HL-60 (cell line): ENCODE measurements at regions not wholly inside any gene's neighbourhood (a gene's known extent, or its start where the extent isn't known, plus 50 kb on each side); places are given as distances from the start of the nearest gene placed in this dataset.

Source experiments
- DNase-seq, 2 experiments: peaks; one replicate each; pipeline ENCODE4 v3.0.0-alpha.2; 2010 to 2020; ENCODE audit warnings: low read depth in 1 of 2, low spot score in 1 of 2
- H3K27ac ChIP-seq: fragments of 250-450 bp; sonication (Bioruptor Pico); replicated peaks from 2 replicates; pipeline ENCODE4 v1.5.1; 2020; ENCODE audit warnings: mild to moderate bottlenecking, moderate library complexity
- H3K27me3 ChIP-seq: fragments of 250-450 bp; sonication (Bioruptor Pico); 2 replicates; pipeline ENCODE4 v1.5.1; 2021; ENCODE audit warnings: mild to moderate bottlenecking, moderate library complexity; ENCODE audit not compliant: insufficient read depth, poor library complexity, severe bottlenecking
- H3K4me3 ChIP-seq: replicated peaks from 2 replicates; pipeline ENCODE4 v1.5.1; 2011; ENCODE audit warnings: mild to moderate bottlenecking, control low read depth, low read length; ENCODE audit not compliant: insufficient read depth
- CTCF ChIP-seq: IDR thresholded peaks from one replicate; pipeline ENCODE4 v1.5.1; 2011; ENCODE audit warnings: low read length, control low read depth, inconsistent platforms; ENCODE audit not compliant: insufficient read depth
- GABPA ChIP-seq: IDR thresholded peaks from 2 replicates; pipeline ENCODE4 v1.6.1; 2012; ENCODE audit warnings: low read depth
- POLR2AphosphoS5 ChIP-seq: IDR thresholded peaks from 2 replicates; pipeline ENCODE4 v1.6.1; 2012; ENCODE audit warnings: low read depth
- REST ChIP-seq: IDR thresholded peaks from 2 replicates; pipeline ENCODE4 v1.6.1; 2012; ENCODE audit warnings: low read depth; ENCODE audit not compliant: insufficient replicate concordance
- SPI1 ChIP-seq: IDR thresholded peaks from 2 replicates; pipeline ENCODE4 v1.6.1; 2012; ENCODE audit warnings: low read depth, mild to moderate bottlenecking, borderline replicate concordance

GRCh38 chr10:78451592-78451991 lies 417.9 kb downstream of the RPS24 start:
- H3K27ac ChIP-seq = no peak overlapping the region
- no peak for DNase-seq
- TF ChIP-seq GABPA (no peak), POLR2AphosphoS5 (no peak), CTCF (no peak), REST (no peak), SPI1 (no peak)
- no peak overlapping the region for H3K4me3 ChIP-seq
- no peaks in the 10 kb centered on the region for H3K27me3 ChIP-seq

- no peak for DNase-seq
- H3K27me3 ChIP-seq = no peaks in the 10 kb centered on the region
- no peak overlapping the region for H3K4me3 ChIP-seq
- no peak overlapping the region for H3K27ac ChIP-seq
- TF ChIP-seq REST = no peak
- no peak for TF ChIP-seq POLR2AphosphoS5
- TF ChIP-seq CTCF = no peak
- TF ChIP-seq GABPA = no peak
- no peak for TF ChIP-seq SPI1
Observed at GRCh38 chr10:78454123-78454645, 420.5 kb downstream of the RPS24 start.

- DNase-seq = no peak
- Histone ChIP-seq H3K27ac (no peak overlapping the region), H3K27me3 (no peaks in the 10 kb centered on the region), H3K4me3 (no peak overlapping the region)
- no peak for TF ChIP-seq SPI1
- no peak for TF ChIP-seq CTCF
- no peak for TF ChIP-seq REST
- no peak for TF ChIP-seq POLR2AphosphoS5
- TF ChIP-seq GABPA = no peak
Observed at GRCh38 chr10:78455236-78455635, 421.6 kb downstream of the RPS24 start.
